IPS-20b (cell line): ENCODE measurements at regions not wholly inside any gene's neighbourhood (a gene's known extent, or its start where the extent isn't known, plus 50 kb on each side); places are given as distances from the start of the nearest gene placed in this dataset.
"Not testable (repeated sequence)": the region's sequence is repeated elsewhere in the genome, so short reads cannot be mapped to it uniquely, and the experiment has no call there.

ENCODE experiments used
- H3K27ac ChIP-seq: one replicate; pipeline ENCODE4 v1.5.1; 2013; ENCODE audit warnings: low read length
- H3K27me3 ChIP-seq: 2 replicates; pipeline ENCODE4 v1.6.1; 2013; ENCODE audit warnings: mild to moderate bottlenecking, low read length, inconsistent platforms; ENCODE audit not compliant: insufficient read depth
- H3K36me3 ChIP-seq: 2 replicates; pipeline ENCODE4 v1.6.1; 2013; ENCODE audit warnings: low read depth, mild to moderate bottlenecking, inconsistent platforms, low read length, moderate library complexity; ENCODE audit not compliant: insufficient read depth
- H3K4me1 ChIP-seq: 2 replicates; pipeline ENCODE4 v1.6.1; 2013; ENCODE audit warnings: mild to moderate bottlenecking, control low read depth, inconsistent platforms, low read length, moderate library complexity; ENCODE audit not compliant: insufficient read depth
- H3K4me3 ChIP-seq: 2 replicates; pipeline ENCODE4 v1.5.1; 2013; ENCODE audit warnings: mild to moderate bottlenecking, low read length, inconsistent platforms
- H3K9ac ChIP-seq: 2 replicates; pipeline ENCODE4 v1.6.1; 2013; ENCODE audit warnings: low read depth, mild to moderate bottlenecking, inconsistent platforms, low read length, moderate library complexity
- H3K9me3 ChIP-seq: 2 replicates; pipeline ENCODE4 v1.6.1; 2013; ENCODE audit warnings: mild to moderate bottlenecking, low read depth, low read length, inconsistent platforms; ENCODE audit not compliant: insufficient read depth

GRCh38 chr3:3902161-3902560, 102.9 kb downstream of the LRRN1 start:
- H3K4me3 ChIP-seq: no peak overlapping the region
- no peaks in the 10 kb centered on the region for H3K9me3 ChIP-seq
- H3K4me1 ChIP-seq: no peaks in the 10 kb centered on the region
- H3K36me3 ChIP-seq: no peaks in the 10 kb centered on the region
- no peak overlapping the region for H3K9ac ChIP-seq
- H3K27me3 ChIP-seq: no peaks in the 10 kb centered on the region
- H3K27ac ChIP-seq: no peak overlapping the region

GRCh38 chr3:3906171-3906570, 106.9 kb downstream of the LRRN1 start:
- no peaks in the 10 kb centered on the region for H3K27me3 ChIP-seq
- H3K4me1 ChIP-seq: no peaks in the 10 kb centered on the region
- peaks cover 5% of the 10 kb centered on the region for H3K9me3 ChIP-seq
- no peak overlapping the region for H3K4me3 ChIP-seq
- no peaks in the 10 kb centered on the region for H3K36me3 ChIP-seq
- H3K27ac ChIP-seq: no peak overlapping the region
- no peak overlapping the region for H3K9ac ChIP-seq

GRCh38 chr3:3907023-3907422, 107.8 kb downstream of the LRRN1 start:
- peaks cover 5% of the 10 kb centered on the region for H3K9me3 ChIP-seq
- H3K4me3 ChIP-seq: no peak overlapping the region
- no peaks in the 10 kb centered on the region for H3K36me3 ChIP-seq

GRCh38 chr3:3918763-3919162, 119.5 kb downstream of the LRRN1 start:
- no peaks in the 10 kb centered on the region for H3K36me3 ChIP-seq
- H3K4me1 ChIP-seq: no peaks in the 10 kb centered on the region
- H3K9me3 ChIP-seq: no peaks in the 10 kb centered on the region
- H3K4me3 ChIP-seq: no peak overlapping the region
- no peak overlapping the region for H3K27ac ChIP-seq
- H3K9ac ChIP-seq: no peak overlapping the region
- H3K27me3 ChIP-seq: no peaks in the 10 kb centered on the region

More at GRCh38 chr3:3907023-3907422, 107.8 kb downstream of the LRRN1 start:
- Histone ChIP-seq H3K4me1 (no peaks in the 10 kb centered on the region), H3K27ac (no peak overlapping the region), H3K9ac (no peak overlapping the region), H3K27me3 (no peaks in the 10 kb centered on the region)

GRCh38 chr3:3919316-3919715, 120.1 kb downstream of the LRRN1 start:
- H3K36me3 ChIP-seq: no peaks in the 10 kb centered on the region
- no peaks in the 10 kb centered on the region for H3K4me1 ChIP-seq
- no peak overlapping the region for H3K4me3 ChIP-seq
- no peak overlapping the region for H3K9ac ChIP-seq
- H3K27ac ChIP-seq: no peak overlapping the region
- H3K27me3 ChIP-seq: no peaks in the 10 kb centered on the region
- H3K9me3 ChIP-seq: no peaks in the 10 kb centered on the region

- Histone ChIP-seq H3K27me3 (no peaks in the 10 kb centered on the region), H3K9ac (no peak overlapping the region), H3K27ac (no peak overlapping the region), H3K9me3 (no peaks in the 10 kb centered on the region), H3K36me3 (no peaks in the 10 kb centered on the region), H3K4me1 (peaks cover 5% of the 10 kb centered on the region; the same call in 1 of the 2 replicates), H3K4me3 (no peak overlapping the region)
Observed at GRCh38 chr3:3923619-3924018, 124.4 kb downstream of the LRRN1 start.

GRCh38 chr3:3927198-3927597, 128.0 kb downstream of the LRRN1 start:
- Histone ChIP-seq H3K27ac (no peak overlapping the region), H3K9me3 (peaks cover 9% of the 10 kb centered on the region; the same call in 1 of the 2 replicates), H3K4me1 (peaks cover 5% of the 10 kb centered on the region; the same call in 1 of the 2 replicates), H3K27me3 (no peaks in the 10 kb centered on the region), H3K36me3 (no peaks in the 10 kb centered on the region), H3K9ac (no peak overlapping the region), H3K4me3 (no peak overlapping the region)

GRCh38 chr3:3927965-3928364, 128.7 kb downstream of the LRRN1 start:
- Histone ChIP-seq H3K4me1 (peaks cover 5% of the 10 kb centered on the region; the same call in 1 of the 2 replicates), H3K9me3 (peaks cover 9% of the 10 kb centered on the region; the same call in 1 of the 2 replicates), H3K9ac (no peak overlapping the region), H3K27ac (no peak overlapping the region), H3K36me3 (no peaks in the 10 kb centered on the region), H3K4me3 (no peak overlapping the region), H3K27me3 (no peaks in the 10 kb centered on the region)

GRCh38 chr3:3941380-3941779, 142.1 kb downstream of the LRRN1 start:
- H3K4me3 ChIP-seq, H3K9ac ChIP-seq, H3K36me3 ChIP-seq, H3K27me3 ChIP-seq, H3K4me1 ChIP-seq, H3K27ac ChIP-seq, H3K9me3 ChIP-seq: not testable (repeated sequence)

GRCh38 chr3:3951071-3951470, 151.8 kb downstream of the LRRN1 start:
- Histone ChIP-seq H3K4me1 (no peaks in the 10 kb centered on the region), H3K4me3 (no peak overlapping the region), H3K36me3 (no peaks in the 10 kb centered on the region), H3K9me3 (no peaks in the 10 kb centered on the region), H3K27ac (no peak overlapping the region), H3K27me3 (no peaks in the 10 kb centered on the region), H3K9ac (no peak overlapping the region)

GRCh38 chr3:3951501-3951900, 152.3 kb downstream of the LRRN1 start:
- Histone ChIP-seq H3K9me3 (no peaks in the 10 kb centered on the region), H3K27ac (no peak overlapping the region), H3K4me1 (no peaks in the 10 kb centered on the region), H3K9ac (no peak overlapping the region), H3K27me3 (no peaks in the 10 kb centered on the region), H3K36me3 (no peaks in the 10 kb centered on the region), H3K4me3 (no peak overlapping the region)

GRCh38 chr3:3962867-3963266, 163.6 kb downstream of the LRRN1 start:
- not testable (repeated sequence) for H3K36me3 ChIP-seq, H3K9me3 ChIP-seq, H3K9ac ChIP-seq, H3K4me1 ChIP-seq, H3K27ac ChIP-seq, H3K27me3 ChIP-seq
- peak overlapping the region; percentile 51; the same call in 1 of the 2 replicates for H3K4me3 ChIP-seq

- Histone ChIP-seq H3K9ac (no peak overlapping the region), H3K9me3 (no peaks in the 10 kb centered on the region), H3K4me1 (no peaks in the 10 kb centered on the region), H3K4me3 (no peak overlapping the region), H3K27me3 (no peaks in the 10 kb centered on the region), H3K27ac (no peak overlapping the region), H3K36me3 (no peaks in the 10 kb centered on the region)
Observed at GRCh38 chr3:3984053-3984452, 184.8 kb downstream of the LRRN1 start.
